Muscle of arm (tissue), 1 donor: ENCODE measurements at regions not wholly inside any gene's neighbourhood (a gene's known extent, or its start where the extent isn't known, plus 50 kb on each side); places are given as distances from the start of the nearest gene placed in this dataset.

Experiments used
- DNase-seq: peaks from one replicate; pipeline ENCODE4 v3.0.0-alpha.2; 2013

GRCh38 chr17:34416116-34416515, 53.1 kb upstream of the CCL1 start:
- no peak for DNase-seq

GRCh38 chr17:34414339-34414738, 51.3 kb upstream of the CCL1 start:
- DNase-seq = no peak

GRCh38 chr17:34413443-34414119, 50.5 kb upstream of the CCL1 start:
- no peak for DNase-seq

GRCh38 chr17:34412965-34413441, 50.0 kb upstream of the CCL1 start:
- no peak for DNase-seq
